ENCODE measurements at regions not wholly inside any gene's neighbourhood (a gene's known extent, or its start where the extent isn't known, plus 50 kb on each side); places are given as distances from the start of the nearest gene placed in this dataset.

- H3K4me3 ChIP-seq (ENCODE audit: control insufficient read depth, low read depth, low read length): no peak overlapping the region
- DNase-seq (ENCODE audit: low read depth): no peak
- TF ChIP-seq CTCF (conservative IDR thresholded peaks at IDR 0.05; ENCODE audit: control insufficient read depth, insufficient read depth, low read depth, low read length): no peak
These were observed 289.1 kb downstream of the FGFR2 start for GRCh38 chr10:121309164-121309563.

- TF ChIP-seq CTCF (conservative IDR thresholded peaks at IDR 0.05; ENCODE audit: control insufficient read depth, insufficient read depth, low read depth, low read length): no peak
- no peak overlapping the region for H3K4me3 ChIP-seq (ENCODE audit: control insufficient read depth, low read depth, low read length)
- no peak for DNase-seq (ENCODE audit: low read depth)
These were observed 288.0 kb downstream of the FGFR2 start for GRCh38 chr10:121310151-121310711.

- no peak for TF ChIP-seq CTCF (conservative IDR thresholded peaks at IDR 0.05; ENCODE audit: control insufficient read depth, insufficient read depth, low read depth, low read length)
- no peak overlapping the region for H3K4me3 ChIP-seq (ENCODE audit: control insufficient read depth, low read depth, low read length)
- no peak for DNase-seq (ENCODE audit: low read depth)
These were observed 286.3 kb downstream of the FGFR2 start for GRCh38 chr10:121311812-121312443.

- no peak for DNase-seq (ENCODE audit: low read depth)
- no peak for TF ChIP-seq CTCF (conservative IDR thresholded peaks at IDR 0.05; ENCODE audit: control insufficient read depth, insufficient read depth, low read depth, low read length)
These were observed 285.7 kb downstream of the FGFR2 start for GRCh38 chr10:121312587-121312986.

GRCh38 chr10:121313119-121313875, 284.9 kb downstream of the FGFR2 start:
- no peak overlapping the region for H3K4me3 ChIP-seq (ENCODE audit: control insufficient read depth, low read depth, low read length)
- no peak for TF ChIP-seq CTCF (conservative IDR thresholded peaks at IDR 0.05; ENCODE audit: control insufficient read depth, insufficient read depth, low read depth, low read length)
- DNase-seq (ENCODE audit: low read depth): no peak

More at GRCh38 chr10:121312587-121312986, 285.7 kb downstream of the FGFR2 start:
- H3K4me3 ChIP-seq (ENCODE audit: control insufficient read depth, low read depth, low read length): no peak overlapping the region

- no peak overlapping the region for H3K4me3 ChIP-seq (ENCODE audit: control insufficient read depth, low read depth, low read length)
- DNase-seq (ENCODE audit: low read depth): no peak
- TF ChIP-seq CTCF (conservative IDR thresholded peaks at IDR 0.05; ENCODE audit: control insufficient read depth, insufficient read depth, low read depth, low read length): no peak
These were observed 281.8 kb downstream of the FGFR2 start for GRCh38 chr10:121316432-121316831.
